Left lung (tissue), 4 donors: ENCODE measurements at regions not wholly inside any gene's neighbourhood (a gene's known extent, or its start where the extent isn't known, plus 50 kb on each side); places are given as distances from the start of the nearest gene placed in this dataset.
"Not testable (repeated sequence)": the region's sequence is repeated elsewhere in the genome, so short reads cannot be mapped to it uniquely, and the experiment has no call there.

Experiments used
- ATAC-seq: fragments of 200-7000 bp; cut with Tn5 transposase; one replicate; pipeline ENCODE4 v1.9.1; 2020; ENCODE audit warnings: moderate library complexity
- DNase-seq, 4 donors: peaks; one replicate each; pipeline ENCODE4 v3.0.0-alpha.2; 2013 to 2020
- H3K27ac ChIP-seq, 2 donors: fragments of 200-600 bp; sonication (generic) in 1 of 2; one replicate each; pipeline versions ENCODE4 v1.5.0 to v1.8.0; 2020 to 2021
- H3K27me3 ChIP-seq, 2 donors: fragments of 200-600 bp; sonication (generic) in 1 of 2; one replicate each; pipeline versions ENCODE4 v1.5.0 to v1.8.0; 2020 to 2021
- H3K36me3 ChIP-seq, 2 donors: fragments of 200-600 bp; sonication (generic) in 1 of 2; one replicate each; pipeline versions ENCODE4 v1.5.0 to v1.8.0; 2020 to 2021
- H3K4me1 ChIP-seq, 2 donors: fragments of 200-600 bp; one replicate each; pipeline ENCODE4 v1.8.0; 2021
- H3K4me3 ChIP-seq, 2 donors: fragments of 200-600 bp; sonication (generic) in 1 of 2; one replicate each; pipeline versions ENCODE4 v1.5.0 to v1.8.0; 2020 to 2021; ENCODE audit warnings: mild to moderate bottlenecking in 1 of 2
- H3K9me3 ChIP-seq, 2 donors: fragments of 200-600 bp; sonication (generic) in 1 of 2; one replicate each; pipeline versions ENCODE4 v1.5.0 to v1.8.0; 2020 to 2021
- CTCF ChIP-seq, 2 donors: fragments of 200-600 bp; sonication (generic) in 1 of 2; IDR thresholded peaks; one replicate each; pipeline versions ENCODE4 v1.5.0 to v1.8.0; 2021; ENCODE audit warnings: antibody characterized with exemption in 2 of 2
- intact Hi-C, 2 donors: fragments of 100-400 bp; cut with DNase I; formaldehyde crosslinking; loops; one replicate each; pipeline versions ENCODE4 v1.11.2 to v1.14.2; 2022
- donor health status: DM: no; HTN: yes; CAD: no.
- donor health status: DM: no; HTN: no; CAD: no.

GRCh38 chr13:24599019-24599791, 81.0 kb upstream of the ATP12A start:
- H3K4me1 ChIP-seq, DNase-seq, H3K27ac ChIP-seq, H3K36me3 ChIP-seq, H3K4me3 ChIP-seq, H3K27me3 ChIP-seq, ATAC-seq, intact Hi-C loops, H3K9me3 ChIP-seq: not testable (repeated sequence)

GRCh38 chr13:24605923-24606372, 74.3 kb upstream of the ATP12A start:
- Histone ChIP-seq H3K4me3 (no peak overlapping the region), H3K36me3 (no peaks in the 10 kb centered on the region), H3K4me1 (no peaks in the 10 kb centered on the region), H3K9me3 (no peaks in the 10 kb centered on the region), H3K27me3 (no peaks in the 10 kb centered on the region), H3K27ac (no peak overlapping the region)
- intact Hi-C loops, result loop anchor here in 1 of 2 donors (10.0 kb wide), 1 partner anchor 119 kb away; no protein-coding TSS in a partner anchor
- DNase-seq (no peak), ATAC-seq (peak; percentile 98)
- peak in 1 of 2 donors; percentile 41 for TF ChIP-seq CTCF (IDR thresholded peaks at IDR 0.05)

GRCh38 chr13:24606486-24607170, 73.6 kb upstream of the ATP12A start:
- no peak for ATAC-seq
- Histone ChIP-seq H3K9me3 (no peaks in the 10 kb centered on the region), H3K27ac (no peak overlapping the region), H3K4me1 (no peaks in the 10 kb centered on the region), H3K4me3 (no peak overlapping the region), H3K36me3 (no peaks in the 10 kb centered on the region), H3K27me3 (no peaks in the 10 kb centered on the region)
- intact Hi-C loops, result loop anchor here in 1 of 2 donors (10.0 kb wide), 1 partner anchor 118 kb away; no protein-coding TSS in a partner anchor
- no peak for DNase-seq
- TF ChIP-seq CTCF (IDR thresholded peaks at IDR 0.05), result no peak

GRCh38 chr13:24610956-24611355, 69.3 kb upstream of the ATP12A start:
- TF ChIP-seq CTCF (IDR thresholded peaks at IDR 0.05), result no peak
- no peak for DNase-seq
- Histone ChIP-seq H3K27ac (no peak overlapping the region), H3K4me3 (no peak overlapping the region), H3K27me3 (no peaks in the 10 kb centered on the region), H3K9me3 (no peaks in the 10 kb centered on the region), H3K36me3 (no peaks in the 10 kb centered on the region), H3K4me1 (no peaks in the 10 kb centered on the region)
- ATAC-seq, result no peak
- intact Hi-C loops, result no loop called here

DNA sequence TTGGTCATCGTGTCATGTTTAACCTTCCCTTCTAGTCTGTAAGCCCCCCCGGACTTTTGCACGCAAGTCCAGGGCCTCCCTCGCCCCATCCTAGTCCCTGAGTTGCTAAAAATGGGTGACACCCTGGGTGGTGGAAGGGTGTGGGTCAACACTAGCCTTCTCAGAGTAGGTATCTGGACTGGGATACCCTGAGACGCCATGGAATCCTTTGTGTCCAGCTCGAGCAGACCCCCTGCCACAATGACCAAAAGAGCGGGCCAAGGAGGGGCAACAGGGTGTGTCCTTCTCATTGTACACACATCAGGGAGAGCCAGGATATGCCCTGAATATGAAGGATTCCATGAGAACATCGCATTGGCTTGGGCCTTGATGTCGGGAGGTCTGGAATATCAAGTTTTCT, 67.5 kb upstream of the ATP12A start:
- intact Hi-C loops, result no loop called here

More for the DNA sequence above, 67.5 kb upstream of the ATP12A start:
- DNase-seq (no peak), ATAC-seq (no peak)
- Histone ChIP-seq H3K36me3 (no peaks in the 10 kb centered on the region), H3K27me3 (no peaks in the 10 kb centered on the region), H3K4me3 (no peak overlapping the region), H3K4me1 (no peaks in the 10 kb centered on the region), H3K27ac (no peak overlapping the region), H3K9me3 (no peaks in the 10 kb centered on the region)
- TF ChIP-seq CTCF (IDR thresholded peaks at IDR 0.05), result no peak
